K562 (cell line): ENCODE measurements at regions not wholly inside any gene's neighbourhood (a gene's known extent, or its start where the extent isn't known, plus 50 kb on each side); places are given as distances from the start of the nearest gene placed in this dataset.

Experiments used
- ATAC-seq: fragments of 200-7000 bp; cut with Tn5 transposase; 3 replicates; pipeline ENCODE4 v1.9.1; 2020; ENCODE audit warnings: moderate library complexity
- BruUV-seq: library from RNA; stranded (reverse); fragments of 400-500 nt; replicated peaks from 2 replicates; lab custom pipeline; 2021; lab: Mats Ljungman, UMichigan
- CTCF ChIA-PET: fragments of 300-600 bp; formaldehyde crosslinking; extraction: SDS; loops from one replicate; lab custom pipeline; 2021; ENCODE audit warnings: low intra/inter-chr PET ratio; lab: Yijun Ruan, JAX
- POLR2A ChIA-PET: fragments of 300-600, 350-650 bp; sonication (Branson Sonifier 250); formaldehyde crosslinking; extraction: SDS; loops from one replicate; lab custom pipeline; 2021; ENCODE audit warnings: antibody characterized with exemption, inconsistent platforms; lab: Yijun Ruan, JAX
- DNase-seq, 4 experiments: peaks; one replicate each; pipeline versions ENCODE4 v3.0.0 to v3.0.0-alpha.2; 2011 to 2018; ENCODE audit warnings: low spot score in 3 of 4, mixed read lengths in 3 of 4; ENCODE audit errors: extremely low read depth in 1 of 4
- FAIRE-seq: peaks from 2 replicates; lab custom pipeline; 2011; peaks lifted over from hg19 to GRCh38; lab: Jason Lieb, UNC
- H2AFZ ChIP-seq: 2 replicates; pipeline ENCODE4 v1.6.0; 2011; ENCODE audit warnings: low read depth, low read length, control low read depth, inconsistent platforms
- H3K27ac ChIP-seq: fragments of 200-600 bp; 3 replicates; pipeline ENCODE4 v1.8.0; 2011; ENCODE audit warnings: low read depth, mild to moderate bottlenecking, control low read depth, inconsistent platforms, low read length, moderate library complexity, mixed read lengths; ENCODE audit errors: extremely low read depth
- H3K27me3 ChIP-seq, 2 experiments: fragments of 300-600 bp in 1 of 2; 2 replicates in 1 of 2; 3 replicates in 1 of 2; pipeline versions ENCODE4 v1.6.0 to v1.8.0; 2011; ENCODE audit warnings: inconsistent platforms in 2 of 2, low read length in 2 of 2, mild to moderate bottlenecking in 1 of 2, mixed read lengths in 1 of 2, moderate library complexity in 1 of 2; ENCODE audit not compliant: control insufficient read depth in 2 of 2, insufficient read depth in 2 of 2
- H3K36me3 ChIP-seq: fragments of 300-600 bp; 3 replicates; pipeline ENCODE4 v1.8.0; 2011; ENCODE audit warnings: mild to moderate bottlenecking, low read length, inconsistent platforms; ENCODE audit not compliant: control insufficient read depth, insufficient read depth
- H3K4me1 ChIP-seq, 2 experiments: fragments of 200-600 bp in 1 of 2; replicated peaks in 1 of 2; 2 replicates in 1 of 2; 3 replicates in 1 of 2; pipeline versions ENCODE4 v1.5.1 to v1.8.0; 2011; ENCODE audit warnings: inconsistent platforms in 2 of 2, low read length in 2 of 2, mild to moderate bottlenecking in 1 of 2, mixed read lengths in 1 of 2, moderate library complexity in 1 of 2; ENCODE audit not compliant: control insufficient read depth in 2 of 2, insufficient read depth in 2 of 2
- H3K4me2 ChIP-seq: 2 replicates; pipeline ENCODE4 v1.6.1; 2011; ENCODE audit warnings: low read length, control low read depth, inconsistent platforms, mixed read lengths; ENCODE audit not compliant: insufficient read depth
- H3K4me3 ChIP-seq: fragments of 200-600 bp; sonication (generic), shearing (Covaris generic); 2 replicates; pipeline ENCODE4 v1.5.1; 2016; ENCODE audit warnings: control low read depth, inconsistent platforms
- H3K79me2 ChIP-seq: fragments of 200-600 bp; 3 replicates; pipeline ENCODE4 v1.8.0; 2011; ENCODE audit warnings: low read length, inconsistent platforms; ENCODE audit not compliant: control insufficient read depth, insufficient read depth
- H3K9ac ChIP-seq, 2 experiments: 2 replicates each; pipeline versions ENCODE4 v1.6.0 to v1.6.1; 2011; ENCODE audit warnings: low read depth in 2 of 2, low read length in 2 of 2, control low read depth in 1 of 2, inconsistent platforms in 1 of 2, mild to moderate bottlenecking in 1 of 2, mixed read lengths in 1 of 2; ENCODE audit not compliant: insufficient read depth in 1 of 2
- H3K9me1 ChIP-seq: one replicate; pipeline ENCODE4 v1.6.0; 2011; ENCODE audit warnings: inconsistent platforms, mild to moderate bottlenecking, low read length, moderate library complexity; ENCODE audit not compliant: control insufficient read depth, insufficient read depth
- H3K9me3 ChIP-seq: replicated peaks from 2 replicates; pipeline ENCODE4 v1.5.1; 2011; ENCODE audit warnings: low read depth, low read length, inconsistent platforms; ENCODE audit not compliant: control insufficient read depth, insufficient read depth
- H4K20me1 ChIP-seq: replicated peaks from 2 replicates; pipeline ENCODE4 v1.6.1; 2011; ENCODE audit warnings: low read length, inconsistent platforms, mixed read lengths; ENCODE audit not compliant: control insufficient read depth, insufficient read depth
- ARID1B ChIP-seq: fragments of 450-650 bp; IDR thresholded peaks from 2 replicates; pipeline ENCODE4 v1.6.1; 2016; ENCODE audit warnings: antibody characterized with exemption, mild to moderate bottlenecking, inconsistent platforms
- CCNT2 ChIP-seq: IDR thresholded peaks from 2 replicates; pipeline ENCODE4 v1.6.1; 2011; ENCODE audit warnings: borderline replicate concordance, low read depth, mild to moderate bottlenecking, moderate library complexity, mixed read lengths, low read length; ENCODE audit not compliant: insufficient read length; ENCODE audit errors: extremely low read depth
- GATAD2B ChIP-seq: fragments of 450-650 bp; IDR thresholded peaks from 2 replicates; pipeline ENCODE4 v1.6.1; 2017; ENCODE audit warnings: mild to moderate bottlenecking, borderline replicate concordance
- HMGXB4 ChIP-seq: sonication (generic); formaldehyde crosslinking; IDR thresholded peaks from 2 replicates; pipeline ENCODE4 v1.8.1; 2023; ENCODE audit warnings: mild to moderate bottlenecking, missing genetic modification reagents
- MTA1 ChIP-seq: fragments of 450-650 bp; IDR thresholded peaks from 2 replicates; pipeline ENCODE4 v1.6.1; 2017; ENCODE audit warnings: borderline replicate concordance
- POLR2H ChIP-seq: IDR thresholded peaks from 2 replicates; pipeline ENCODE4 v1.6.1; 2016; ENCODE audit warnings: missing genetic modification characterization, low read depth, mild to moderate bottlenecking, control low read depth, missing compliant biosample characterization, moderate library complexity
- ZNF184 ChIP-seq: sonication (generic); formaldehyde crosslinking; IDR thresholded peaks from 2 replicates; pipeline ENCODE4 v1.5.0; 2020; ENCODE audit warnings: missing genetic modification reagents
- ZNF511 ChIP-seq: sonication (generic); formaldehyde crosslinking; IDR thresholded peaks from 2 replicates; pipeline ENCODE4 v1.8.0; 2022; ENCODE audit warnings: mild to moderate bottlenecking, missing genetic modification reagents
- ZNF609 ChIP-seq: sonication (generic); formaldehyde crosslinking; IDR thresholded peaks from 2 replicates; pipeline ENCODE4 v1.8.1; 2023; ENCODE audit warnings: missing genetic modification reagents, mild to moderate bottlenecking, borderline replicate concordance
- ZSCAN29 ChIP-seq: fragments of 450-650 bp; IDR thresholded peaks from 2 replicates; pipeline ENCODE4 v1.6.1; 2017
- WGBS: fragments of 100-300 bp; shearing (Covaris generic); methylation state at CpG from one replicate; pipeline ENCODE4 v1.1.6; 2016; ENCODE audit warnings: low coverage, mixed read lengths; ENCODE audit not compliant: insufficient coverage; ENCODE audit errors: missing lambda C conversion rate; 5-methylcytosine and 5-hydroxymethylcytosine counted together
- in situ Hi-C: fragments of 300-500 bp; cut with MboI; formaldehyde crosslinking; loops from 4 replicates; pipeline ENCODE4 v1.15.0; 2018; ENCODE audit warnings: inconsistent platforms, mixed read lengths
- intact Hi-C: fragments of 100-400 bp; cut with micrococcal nuclease; formaldehyde crosslinking; loops from 2 replicates; pipeline ENCODE4 v1.14.2; 2022

DNA sequence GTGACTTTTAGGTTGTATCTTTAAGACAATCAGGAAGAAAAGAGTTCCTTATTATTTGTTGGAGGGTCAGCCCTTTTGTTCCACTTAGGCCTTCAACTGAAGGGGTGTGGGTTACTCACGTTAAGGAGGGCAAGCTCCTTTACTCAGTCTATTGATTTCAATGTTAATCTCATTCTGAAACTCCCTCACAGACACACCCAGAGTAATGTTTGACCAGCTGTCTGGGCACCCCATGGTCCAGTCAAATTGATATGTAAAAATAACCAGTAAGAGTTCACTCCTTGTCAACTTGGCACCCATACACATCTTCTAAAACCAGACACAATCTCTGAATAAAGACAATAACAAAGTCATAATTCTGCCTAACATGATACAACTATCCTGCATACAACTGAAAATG lies 292.9 kb downstream of the KLF5 start:
- H3K9me3 ChIP-seq: no peaks in the 10 kb centered on the region
- FAIRE-seq: no peak
- no peaks in the 10 kb centered on the region for H3K27me3 ChIP-seq
- H3K36me3 ChIP-seq: no peaks in the 10 kb centered on the region
- no peak overlapping the region for H3K4me2 ChIP-seq
- no peaks in the 10 kb centered on the region for H3K4me1 ChIP-seq
- H3K4me3 ChIP-seq: no peak overlapping the region
- TF ChIP-seq ZNF184 (CRISPR knock-in tag) (no peak), HMGXB4 (CRISPR knock-in tag) (no peak), ARID1B (no peak)
- H2AFZ ChIP-seq: no peak overlapping the region
- ATAC-seq: no peak
- H4K20me1 ChIP-seq: no peaks in the 10 kb centered on the region
- WGBS: 8% methylated on average over 1 of the region's 1 CpG
- in situ Hi-C loops: no loop called here
- no TSS peak for BruUV-seq
- ChIA-PET POLR2A (no interaction called here), CTCF (no interaction called here)
- no peaks in the 10 kb centered on the region for H3K79me2 ChIP-seq
- H3K9ac ChIP-seq: no peak overlapping the region
- DNase-seq: no peak
- no peak overlapping the region for H3K27ac ChIP-seq
- intact Hi-C loops: no loop called here
- H3K9me1 ChIP-seq: no peaks in the 10 kb centered on the region

DNA sequence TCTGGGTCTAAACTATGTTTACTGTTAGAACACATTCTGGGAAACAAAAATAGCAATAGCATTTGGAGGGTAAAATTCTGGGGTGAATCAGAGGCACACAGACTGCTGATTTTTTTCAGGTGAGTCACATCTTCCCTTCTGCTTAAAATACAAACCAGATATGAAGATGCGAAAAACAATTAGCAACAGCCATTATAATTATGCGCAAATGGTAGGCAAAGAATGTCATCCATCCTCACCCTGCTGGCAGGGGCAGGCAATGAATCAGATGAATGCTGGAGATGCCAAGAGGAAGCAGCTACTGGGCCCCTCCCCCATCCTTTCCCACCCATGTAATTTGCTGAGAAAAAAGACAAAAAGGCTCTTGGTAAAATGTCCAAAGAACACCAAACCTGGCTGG lies 282.9 kb downstream of the KLF5 start:
- Histone ChIP-seq H2AFZ (no peak overlapping the region), H3K9ac (no peak overlapping the region), H3K27me3 (no peaks in the 10 kb centered on the region), H3K36me3 (no peaks in the 10 kb centered on the region), H3K79me2 (no peaks in the 10 kb centered on the region), H3K27ac (no peak overlapping the region), H3K9me1 (no peaks in the 10 kb centered on the region), H3K9me3 (no peaks in the 10 kb centered on the region), H3K4me2 (no peak overlapping the region), H3K4me3 (no peak overlapping the region), H4K20me1 (no peaks in the 10 kb centered on the region), H3K4me1 (no peaks in the 10 kb centered on the region)
- intact Hi-C loops (no loop called here), in situ Hi-C loops (no loop called here)
- ChIA-PET CTCF (no interaction called here), POLR2A (no interaction called here)
- BruUV-seq: no TSS peak
- DNase-seq (no peak), FAIRE-seq (no peak), ATAC-seq (no peak)
- WGBS: 50% methylated on average over 2 of the region's 2 CpGs
- TF ChIP-seq ZSCAN29 (no peak), GATAD2B (no peak), ZNF511 (no peak), MTA1 (no peak), POLR2H (no peak), ZNF609 (no peak), CCNT2 (no peak), ZNF184 (CRISPR knock-in tag) (no peak)
